ENCODE measurements at regions not wholly inside any gene's neighbourhood (a gene's known extent, or its start where the extent isn't known, plus 50 kb on each side); places are given as distances from the start of the nearest gene placed in this dataset.
"Not testable (repeated sequence)": the region's sequence is repeated elsewhere in the genome, so short reads cannot be mapped to it uniquely, and the experiment has no call there.

DNA sequence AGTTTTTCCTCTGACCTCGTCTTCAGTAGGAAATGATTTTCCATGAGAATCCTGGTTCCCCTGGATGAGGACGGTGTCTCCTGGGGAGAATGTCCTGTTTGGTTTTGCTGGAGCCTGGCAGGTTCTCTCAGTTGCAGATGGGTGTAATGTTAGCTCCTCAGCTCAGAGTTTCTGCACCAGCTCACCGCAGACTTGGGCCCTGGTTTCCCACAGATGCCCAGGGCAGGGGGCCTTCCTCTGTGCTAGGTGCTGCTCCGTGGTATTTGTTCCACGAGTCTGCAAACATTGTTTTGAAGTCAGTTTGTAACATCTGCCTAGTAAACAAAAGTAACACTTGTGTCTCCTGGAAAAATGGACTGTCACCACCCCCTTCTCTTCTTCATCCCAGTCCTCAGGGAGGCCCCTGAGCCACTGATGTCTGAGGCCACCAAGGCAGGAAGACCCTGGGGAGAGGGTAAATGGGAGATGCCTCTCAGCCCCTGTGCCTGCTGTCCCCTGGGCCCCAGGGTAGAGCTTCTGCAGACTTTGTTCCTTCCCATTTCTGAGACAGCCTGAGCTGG is 67.3 kb upstream of the ANTXRL start:
- TF ChIP-seq, protein P1, sequence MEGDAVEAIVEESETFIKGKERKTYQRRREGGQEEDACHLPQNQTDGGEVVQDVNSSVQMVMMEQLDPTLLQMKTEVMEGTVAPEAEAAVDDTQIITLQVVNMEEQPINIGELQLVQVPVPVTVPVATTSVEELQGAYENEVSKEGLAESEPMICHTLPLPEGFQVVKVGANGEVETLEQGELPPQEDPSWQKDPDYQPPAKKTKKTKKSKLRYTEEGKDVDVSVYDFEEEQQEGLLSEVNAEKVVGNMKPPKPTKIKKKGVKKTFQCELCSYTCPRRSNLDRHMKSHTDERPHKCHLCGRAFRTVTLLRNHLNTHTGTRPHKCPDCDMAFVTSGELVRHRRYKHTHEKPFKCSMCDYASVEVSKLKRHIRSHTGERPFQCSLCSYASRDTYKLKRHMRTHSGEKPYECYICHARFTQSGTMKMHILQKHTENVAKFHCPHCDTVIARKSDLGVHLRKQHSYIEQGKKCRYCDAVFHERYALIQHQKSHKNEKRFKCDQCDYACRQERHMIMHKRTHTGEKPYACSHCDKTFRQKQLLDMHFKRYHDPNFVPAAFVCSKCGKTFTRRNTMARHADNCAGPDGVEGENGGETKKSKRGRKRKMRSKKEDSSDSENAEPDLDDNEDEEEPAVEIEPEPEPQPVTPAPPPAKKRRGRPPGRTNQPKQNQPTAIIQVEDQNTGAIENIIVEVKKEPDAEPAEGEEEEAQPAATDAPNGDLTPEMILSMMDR (IDR thresholded peaks at IDR 0.05; ENCODE audit: low read length) = not testable (repeated sequence)
- not testable (repeated sequence) for TF ChIP-seq EZH2 (optimal IDR thresholded peaks at IDR 0.05; ENCODE audit: low read depth, low read length)
